SU-DHL-6 (cell line): ENCODE measurements at regions not wholly inside any gene's neighbourhood (a gene's known extent, or its start where the extent isn't known, plus 50 kb on each side); places are given as distances from the start of the nearest gene placed in this dataset.

Source experiments
- H2AFZ ChIP-seq: fragments of 200-600 bp; sonication (generic); 2 replicates; pipeline ENCODE4 v1.6.1; 2014; ENCODE audit warnings: low read depth, mild to moderate bottlenecking, moderate library complexity, mixed read lengths, antibody characterized with exemption, low read length; ENCODE audit not compliant: severe bottlenecking
- H3F3A ChIP-seq: fragments of 200-600 bp; shearing (Covaris generic); 2 replicates; pipeline ENCODE4 v1.6.0; 2016; ENCODE audit warnings: antibody characterized with exemption, mild to moderate bottlenecking; ENCODE audit not compliant: insufficient read depth
- H3K27ac ChIP-seq: fragments of 200-600 bp; sonication (generic); 2 replicates; pipeline ENCODE4 v1.5.1; 2016; ENCODE audit warnings: low read depth, mild to moderate bottlenecking, low read length, moderate library complexity, mixed read lengths
- H3K27me3 ChIP-seq: fragments of 200-600 bp; sonication (generic), shearing (Covaris generic); 2 replicates; pipeline ENCODE4 v1.6.0; 2014; ENCODE audit warnings: mild to moderate bottlenecking, low read length
- H3K36me3 ChIP-seq: fragments of 200-600 bp; sonication (generic); 2 replicates; pipeline ENCODE4 v1.6.1; 2014; ENCODE audit warnings: mild to moderate bottlenecking, low read length, mixed read lengths
- H3K4me2 ChIP-seq: fragments of 300-600, 200-600 bp; shearing (Covaris generic), sonication (generic); 2 replicates; pipeline ENCODE4 v1.6.0; 2014; ENCODE audit warnings: low read length, low read depth, mild to moderate bottlenecking; ENCODE audit not compliant: poor library complexity, severe bottlenecking
- H3K4me3 ChIP-seq: fragments of 200-600 bp; sonication (generic); 2 replicates; pipeline ENCODE4 v1.5.1; 2014; ENCODE audit warnings: antibody characterized with exemption, low read length, mild to moderate bottlenecking, mixed read lengths; ENCODE audit not compliant: insufficient read depth, poor library complexity, severe bottlenecking
- H3K79me2 ChIP-seq: fragments of 200-600 bp; sonication (generic); 2 replicates; pipeline ENCODE4 v1.6.1; 2014; ENCODE audit warnings: mild to moderate bottlenecking, low read length, moderate library complexity; ENCODE audit not compliant: insufficient read depth
- H3K9ac ChIP-seq: fragments of 200-600 bp; sonication (generic); 2 replicates; pipeline ENCODE4 v1.7.0; 2014; ENCODE audit warnings: mild to moderate bottlenecking, low read length
- H3K9me2 ChIP-seq: fragments of 200-600 bp; sonication (generic); replicated peaks from 2 replicates; pipeline ENCODE4 v1.6.1; 2014; ENCODE audit warnings: low read length; ENCODE audit not compliant: insufficient read depth
- H3K9me3 ChIP-seq: fragments of 200-600 bp; sonication (generic); 2 replicates; pipeline ENCODE4 v1.6.1; 2014; ENCODE audit warnings: low read length, mixed read lengths; ENCODE audit not compliant: insufficient read depth
- H4K20me1 ChIP-seq: fragments of 200-600 bp; sonication (generic); 2 replicates; pipeline ENCODE4 v1.6.1; 2014; ENCODE audit warnings: low read depth, mild to moderate bottlenecking, antibody characterized with exemption, low read length, moderate library complexity, mixed read lengths
- EZH2phosphoT487 ChIP-seq: fragments of 200-600 bp; sonication (generic), shearing (Covaris generic); conservative IDR thresholded peaks from 2 replicates; pipeline ENCODE4 v1.6.1; 2018; ENCODE audit warnings: mild to moderate bottlenecking, antibody characterized with exemption, low read length, moderate library complexity, mixed read lengths
- TF ChIP-seq, protein P1 (sequence below): fragments of 200-600 bp; sonication (generic); IDR thresholded peaks from one replicate; pipeline ENCODE4 v1.5.1; 2017; ENCODE audit warnings: antibody characterized with exemption, mild to moderate bottlenecking, low read length, moderate library complexity; ENCODE audit not compliant: insufficient read depth, poor library complexity, severe bottlenecking

- Histone ChIP-seq H3K27ac (no peak overlapping the region), H3F3A (no peaks in the 10 kb centered on the region), H3K9ac (no peak overlapping the region), H4K20me1 (no peaks in the 10 kb centered on the region), H3K36me3 (no peaks in the 10 kb centered on the region), H2AFZ (no peak overlapping the region), H3K4me2 (no peak overlapping the region), H3K4me3 (no peak overlapping the region), H3K9me3 (no peaks in the 10 kb centered on the region), H3K27me3 (no peaks in the 10 kb centered on the region; the same call in 1 of the 2 replicates), H3K79me2 (no peaks in the 10 kb centered on the region), H3K9me2 (no peaks in the 10 kb centered on the region)
- TF ChIP-seq EZH2phosphoT487 = no peak
- TF ChIP-seq, protein P1, sequence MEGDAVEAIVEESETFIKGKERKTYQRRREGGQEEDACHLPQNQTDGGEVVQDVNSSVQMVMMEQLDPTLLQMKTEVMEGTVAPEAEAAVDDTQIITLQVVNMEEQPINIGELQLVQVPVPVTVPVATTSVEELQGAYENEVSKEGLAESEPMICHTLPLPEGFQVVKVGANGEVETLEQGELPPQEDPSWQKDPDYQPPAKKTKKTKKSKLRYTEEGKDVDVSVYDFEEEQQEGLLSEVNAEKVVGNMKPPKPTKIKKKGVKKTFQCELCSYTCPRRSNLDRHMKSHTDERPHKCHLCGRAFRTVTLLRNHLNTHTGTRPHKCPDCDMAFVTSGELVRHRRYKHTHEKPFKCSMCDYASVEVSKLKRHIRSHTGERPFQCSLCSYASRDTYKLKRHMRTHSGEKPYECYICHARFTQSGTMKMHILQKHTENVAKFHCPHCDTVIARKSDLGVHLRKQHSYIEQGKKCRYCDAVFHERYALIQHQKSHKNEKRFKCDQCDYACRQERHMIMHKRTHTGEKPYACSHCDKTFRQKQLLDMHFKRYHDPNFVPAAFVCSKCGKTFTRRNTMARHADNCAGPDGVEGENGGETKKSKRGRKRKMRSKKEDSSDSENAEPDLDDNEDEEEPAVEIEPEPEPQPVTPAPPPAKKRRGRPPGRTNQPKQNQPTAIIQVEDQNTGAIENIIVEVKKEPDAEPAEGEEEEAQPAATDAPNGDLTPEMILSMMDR = no peak
Measured at GRCh38 chr15:62988701-62989100, 53.8 kb upstream of the TPM1 start.

- no peaks in the 10 kb centered on the region; the same call in 1 of the 2 replicates for H3K27me3 ChIP-seq
- H4K20me1 ChIP-seq = no peaks in the 10 kb centered on the region
- H3K9me3 ChIP-seq = no peaks in the 10 kb centered on the region
- H2AFZ ChIP-seq = no peak overlapping the region
- no peaks in the 10 kb centered on the region for H3K36me3 ChIP-seq
- no peaks in the 10 kb centered on the region for H3K9me2 ChIP-seq
- no peak overlapping the region for H3K4me2 ChIP-seq
- H3F3A ChIP-seq = no peaks in the 10 kb centered on the region
- TF ChIP-seq, protein P1 = no peak
- no peak for TF ChIP-seq EZH2phosphoT487
- H3K9ac ChIP-seq = no peak overlapping the region
- no peaks in the 10 kb centered on the region for H3K79me2 ChIP-seq
- no peak overlapping the region for H3K27ac ChIP-seq
- H3K4me3 ChIP-seq = no peak overlapping the region
Measured at GRCh38 chr15:62989366-62990055, 53.0 kb upstream of the TPM1 start.

DNA sequence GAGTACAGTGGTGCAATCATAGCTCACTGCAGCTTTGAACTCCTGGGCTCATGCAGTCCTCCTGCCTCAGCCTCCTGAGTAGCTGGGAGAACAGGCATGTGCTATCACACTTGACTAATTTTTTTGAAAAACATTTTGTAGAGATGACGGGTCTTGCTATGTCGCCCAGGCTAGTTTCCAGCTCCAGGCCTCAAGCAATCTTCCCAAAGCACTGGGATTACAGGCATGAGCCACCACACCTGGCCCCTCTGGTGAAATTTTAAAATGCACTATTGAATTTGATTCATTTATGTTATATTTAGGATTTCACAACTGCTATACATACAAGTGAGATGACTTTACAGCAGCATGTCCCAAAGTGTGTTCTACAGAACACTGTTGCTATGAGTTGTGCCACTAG lies 50.8 kb upstream of the TPM1 start:
- no peak overlapping the region for H3K9ac ChIP-seq
- H3K36me3 ChIP-seq = no peaks in the 10 kb centered on the region
- no peak for TF ChIP-seq EZH2phosphoT487
- TF ChIP-seq, protein P1 = no peak
- H3K4me3 ChIP-seq = no peak overlapping the region
- H3K79me2 ChIP-seq = no peaks in the 10 kb centered on the region
- no peaks in the 10 kb centered on the region; the same call in 1 of the 2 replicates for H3K27me3 ChIP-seq
- no peaks in the 10 kb centered on the region for H3F3A ChIP-seq
- no peak overlapping the region for H3K27ac ChIP-seq
- H4K20me1 ChIP-seq = no peaks in the 10 kb centered on the region
- no peaks in the 10 kb centered on the region for H3K9me2 ChIP-seq
- H3K9me3 ChIP-seq = no peaks in the 10 kb centered on the region
- no peak overlapping the region for H3K4me2 ChIP-seq
- H2AFZ ChIP-seq = no peak overlapping the region
